K562 (cell line): ENCODE measurements at regions not wholly inside any gene's neighbourhood (a gene's known extent, or its start where the extent isn't known, plus 50 kb on each side); places are given as distances from the start of the nearest gene placed in this dataset.

Experiments used
- ATAC-seq: fragments of 200-7000 bp; cut with Tn5 transposase; 3 replicates; pipeline ENCODE4 v1.9.1; 2020; ENCODE audit warnings: moderate library complexity
- BruUV-seq: library from RNA; stranded (reverse); fragments of 400-500 nt; replicated peaks from 2 replicates; lab custom pipeline; 2021; lab: Mats Ljungman, UMichigan
- CTCF ChIA-PET: fragments of 300-600 bp; formaldehyde crosslinking; extraction: SDS; loops from one replicate; lab custom pipeline; 2021; ENCODE audit warnings: low intra/inter-chr PET ratio; lab: Yijun Ruan, JAX
- POLR2A ChIA-PET: fragments of 300-600, 350-650 bp; sonication (Branson Sonifier 250); formaldehyde crosslinking; extraction: SDS; loops from one replicate; lab custom pipeline; 2021; ENCODE audit warnings: antibody characterized with exemption, inconsistent platforms; lab: Yijun Ruan, JAX
- DNase-seq, 4 experiments: peaks; one replicate each; pipeline versions ENCODE4 v3.0.0 to v3.0.0-alpha.2; 2011 to 2018; ENCODE audit warnings: low spot score in 3 of 4, mixed read lengths in 3 of 4; ENCODE audit errors: extremely low read depth in 1 of 4
- FAIRE-seq: peaks from 2 replicates; lab custom pipeline; 2011; peaks lifted over from hg19 to GRCh38; lab: Jason Lieb, UNC
- H2AFZ ChIP-seq: 2 replicates; pipeline ENCODE4 v1.6.0; 2011; ENCODE audit warnings: low read depth, low read length, control low read depth, inconsistent platforms
- H3K27ac ChIP-seq: fragments of 200-600 bp; 3 replicates; pipeline ENCODE4 v1.8.0; 2011; ENCODE audit warnings: low read depth, mild to moderate bottlenecking, control low read depth, inconsistent platforms, low read length, moderate library complexity, mixed read lengths; ENCODE audit errors: extremely low read depth
- H3K27me3 ChIP-seq, 2 experiments: fragments of 300-600 bp in 1 of 2; 2 replicates in 1 of 2; 3 replicates in 1 of 2; pipeline versions ENCODE4 v1.6.0 to v1.8.0; 2011; ENCODE audit warnings: inconsistent platforms in 2 of 2, low read length in 2 of 2, mild to moderate bottlenecking in 1 of 2, mixed read lengths in 1 of 2, moderate library complexity in 1 of 2; ENCODE audit not compliant: control insufficient read depth in 2 of 2, insufficient read depth in 2 of 2
- H3K36me3 ChIP-seq: fragments of 300-600 bp; 3 replicates; pipeline ENCODE4 v1.8.0; 2011; ENCODE audit warnings: mild to moderate bottlenecking, low read length, inconsistent platforms; ENCODE audit not compliant: control insufficient read depth, insufficient read depth
- H3K4me1 ChIP-seq, 2 experiments: fragments of 200-600 bp in 1 of 2; replicated peaks in 1 of 2; 2 replicates in 1 of 2; 3 replicates in 1 of 2; pipeline versions ENCODE4 v1.5.1 to v1.8.0; 2011; ENCODE audit warnings: inconsistent platforms in 2 of 2, low read length in 2 of 2, mild to moderate bottlenecking in 1 of 2, mixed read lengths in 1 of 2, moderate library complexity in 1 of 2; ENCODE audit not compliant: control insufficient read depth in 2 of 2, insufficient read depth in 2 of 2
- H3K4me2 ChIP-seq: 2 replicates; pipeline ENCODE4 v1.6.1; 2011; ENCODE audit warnings: low read length, control low read depth, inconsistent platforms, mixed read lengths; ENCODE audit not compliant: insufficient read depth
- H3K4me3 ChIP-seq: fragments of 200-600 bp; sonication (generic), shearing (Covaris generic); 2 replicates; pipeline ENCODE4 v1.5.1; 2016; ENCODE audit warnings: control low read depth, inconsistent platforms
- H3K79me2 ChIP-seq: fragments of 200-600 bp; 3 replicates; pipeline ENCODE4 v1.8.0; 2011; ENCODE audit warnings: low read length, inconsistent platforms; ENCODE audit not compliant: control insufficient read depth, insufficient read depth
- H3K9ac ChIP-seq, 2 experiments: 2 replicates each; pipeline versions ENCODE4 v1.6.0 to v1.6.1; 2011; ENCODE audit warnings: low read depth in 2 of 2, low read length in 2 of 2, control low read depth in 1 of 2, inconsistent platforms in 1 of 2, mild to moderate bottlenecking in 1 of 2, mixed read lengths in 1 of 2; ENCODE audit not compliant: insufficient read depth in 1 of 2
- H3K9me1 ChIP-seq: one replicate; pipeline ENCODE4 v1.6.0; 2011; ENCODE audit warnings: inconsistent platforms, mild to moderate bottlenecking, low read length, moderate library complexity; ENCODE audit not compliant: control insufficient read depth, insufficient read depth
- H3K9me3 ChIP-seq: replicated peaks from 2 replicates; pipeline ENCODE4 v1.5.1; 2011; ENCODE audit warnings: low read depth, low read length, inconsistent platforms; ENCODE audit not compliant: control insufficient read depth, insufficient read depth
- H4K20me1 ChIP-seq: replicated peaks from 2 replicates; pipeline ENCODE4 v1.6.1; 2011; ENCODE audit warnings: low read length, inconsistent platforms, mixed read lengths; ENCODE audit not compliant: control insufficient read depth, insufficient read depth
- ARHGAP35 ChIP-seq: fragments of 450-650 bp; IDR thresholded peaks from 2 replicates; pipeline ENCODE4 v1.6.1; 2018; ENCODE audit not compliant: partially characterized antibody
- CCNT2 ChIP-seq: IDR thresholded peaks from 2 replicates; pipeline ENCODE4 v1.6.1; 2011; ENCODE audit warnings: borderline replicate concordance, low read depth, mild to moderate bottlenecking, moderate library complexity, mixed read lengths, low read length; ENCODE audit not compliant: insufficient read length; ENCODE audit errors: extremely low read depth
- ESRRA ChIP-seq: fragments of 450-650 bp; IDR thresholded peaks from 2 replicates; pipeline ENCODE4 v1.6.1; 2014; ENCODE audit warnings: low read depth, mild to moderate bottlenecking, moderate library complexity, borderline replicate concordance
- SP2 ChIP-seq: IDR thresholded peaks from 2 replicates; pipeline ENCODE4 v1.6.1; 2011; ENCODE audit warnings: mild to moderate bottlenecking, low read depth, low read length, moderate library complexity; ENCODE audit not compliant: poor library complexity, severe bottlenecking; ENCODE audit errors: extremely low read depth
- WHSC1 ChIP-seq: IDR thresholded peaks from one replicate; pipeline ENCODE4 v1.6.1; 2012; ENCODE audit warnings: low read length, control low read depth, inconsistent platforms
- ZKSCAN3 ChIP-seq: fragments of 250-450 bp; sonication (Bioruptor Pico); IDR thresholded peaks from 2 replicates; pipeline ENCODE4 v1.4.0; 2020
- ZNF165 ChIP-seq: fragments of 250-450 bp; sonication (Bioruptor Pico); IDR thresholded peaks from 2 replicates; pipeline ENCODE4 v1.4.0; 2020; ENCODE audit warnings: borderline replicate concordance
- ZNF184 ChIP-seq: sonication (generic); formaldehyde crosslinking; IDR thresholded peaks from 2 replicates; pipeline ENCODE4 v1.5.0; 2020; ENCODE audit warnings: missing genetic modification reagents
- ZNF696 ChIP-seq: fragments of 250-450 bp; sonication (Bioruptor Pico); conservative IDR thresholded peaks from 2 replicates; pipeline ENCODE4 v1.4.0; 2020; ENCODE audit warnings: mild to moderate bottlenecking, moderate library complexity
- ZNF76 ChIP-seq: fragments of 250-450 bp; sonication (Bioruptor Pico); IDR thresholded peaks from 2 replicates; pipeline ENCODE4 v1.4.0; 2020; ENCODE audit warnings: mild to moderate bottlenecking, moderate library complexity, borderline replicate concordance
- WGBS: fragments of 100-300 bp; shearing (Covaris generic); methylation state at CpG from one replicate; pipeline ENCODE4 v1.1.6; 2016; ENCODE audit warnings: low coverage, mixed read lengths; ENCODE audit not compliant: insufficient coverage; ENCODE audit errors: missing lambda C conversion rate; 5-methylcytosine and 5-hydroxymethylcytosine counted together
- in situ Hi-C: fragments of 300-500 bp; cut with MboI; formaldehyde crosslinking; loops from 4 replicates; pipeline ENCODE4 v1.15.0; 2018; ENCODE audit warnings: inconsistent platforms, mixed read lengths
- intact Hi-C: fragments of 100-400 bp; cut with micrococcal nuclease; formaldehyde crosslinking; loops from 2 replicates; pipeline ENCODE4 v1.14.2; 2022
- TF ChIP-seq, protein P1 (sequence below): IDR thresholded peaks from 2 replicates; pipeline ENCODE4 v1.6.1; 2016; ENCODE audit warnings: missing genetic modification characterization, missing compliant biosample characterization
- TF ChIP-seq, protein P2 (sequence below): fragments of 250-450 bp; sonication (Bioruptor Pico); IDR thresholded peaks from 2 replicates; pipeline ENCODE4 v1.8.0; 2022; ENCODE audit warnings: inconsistent platforms

DNA sequence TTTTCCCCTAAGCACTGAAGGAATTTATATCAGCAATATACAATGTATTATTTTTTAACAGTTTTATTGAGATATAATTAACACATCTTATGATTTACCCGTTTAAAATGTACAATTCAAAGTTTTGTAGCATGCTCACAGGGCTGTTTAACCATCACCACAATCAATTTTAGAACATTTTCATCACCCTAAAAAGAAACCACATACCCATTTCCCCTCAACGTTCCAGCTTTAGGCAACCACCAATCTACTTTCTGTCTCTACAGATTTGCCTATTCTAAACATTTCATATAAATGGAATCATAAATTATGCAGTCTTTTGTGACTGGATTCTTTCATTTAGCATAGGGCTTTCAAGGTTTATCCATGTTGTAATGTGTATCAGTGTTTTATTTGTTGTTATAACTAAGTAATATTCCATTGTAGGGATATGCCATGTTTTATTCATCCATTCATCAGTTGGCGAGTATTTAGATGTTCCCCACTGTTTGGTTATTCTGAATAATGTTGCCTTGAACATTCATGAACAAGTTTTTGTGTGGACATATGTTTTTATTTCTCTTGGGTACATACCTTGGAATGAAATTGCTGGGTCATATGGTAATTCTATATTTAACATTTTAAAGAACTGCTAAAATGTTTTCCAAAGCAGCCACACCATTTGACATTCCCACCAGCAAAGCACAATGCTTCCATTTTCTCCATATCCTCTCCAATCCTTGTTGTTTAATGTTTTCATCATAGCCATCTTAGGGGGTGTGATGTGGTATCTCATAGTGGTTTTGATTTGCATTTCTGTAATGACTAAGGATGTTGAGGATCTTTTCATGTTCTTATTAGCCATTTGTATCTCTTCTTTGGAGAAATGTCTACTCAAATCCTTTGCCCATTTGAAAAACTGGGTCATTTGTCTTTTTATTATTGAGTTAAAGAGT is 188.5 kb downstream of the TM2D1 start:
- H3K27ac ChIP-seq = no peak overlapping the region
- DNase-seq (no peak), FAIRE-seq (no peak), ATAC-seq (no peak)
- TF ChIP-seq ZNF165 (CRISPR knock-in tag) (no peak), ESRRA (no peak), ZNF696 (CRISPR knock-in tag) (no peak), ZNF76 (no peak), ARHGAP35 (no peak), SP2 (no peak), WHSC1 (no peak), CCNT2 (no peak), ZNF184 (no peak), ZKSCAN3 (CRISPR knock-in tag) (no peak)
- TF ChIP-seq, protein P1, sequence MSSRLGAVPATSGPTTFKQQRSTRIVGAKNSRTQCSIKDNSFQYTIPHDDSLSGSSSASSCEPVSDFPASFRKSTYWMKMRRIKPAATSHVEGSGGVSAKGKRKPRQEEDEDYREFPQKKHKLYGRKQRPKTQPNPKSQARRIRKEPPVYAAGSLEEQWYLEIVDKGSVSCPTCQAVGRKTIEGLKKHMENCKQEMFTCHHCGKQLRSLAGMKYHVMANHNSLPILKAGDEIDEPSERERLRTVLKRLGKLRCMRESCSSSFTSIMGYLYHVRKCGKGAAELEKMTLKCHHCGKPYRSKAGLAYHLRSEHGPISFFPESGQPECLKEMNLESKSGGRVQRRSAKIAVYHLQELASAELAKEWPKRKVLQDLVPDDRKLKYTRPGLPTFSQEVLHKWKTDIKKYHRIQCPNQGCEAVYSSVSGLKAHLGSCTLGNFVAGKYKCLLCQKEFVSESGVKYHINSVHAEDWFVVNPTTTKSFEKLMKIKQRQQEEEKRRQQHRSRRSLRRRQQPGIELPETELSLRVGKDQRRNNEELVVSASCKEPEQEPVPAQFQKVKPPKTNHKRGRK (tag) = no peak
- TF ChIP-seq, protein P2, sequence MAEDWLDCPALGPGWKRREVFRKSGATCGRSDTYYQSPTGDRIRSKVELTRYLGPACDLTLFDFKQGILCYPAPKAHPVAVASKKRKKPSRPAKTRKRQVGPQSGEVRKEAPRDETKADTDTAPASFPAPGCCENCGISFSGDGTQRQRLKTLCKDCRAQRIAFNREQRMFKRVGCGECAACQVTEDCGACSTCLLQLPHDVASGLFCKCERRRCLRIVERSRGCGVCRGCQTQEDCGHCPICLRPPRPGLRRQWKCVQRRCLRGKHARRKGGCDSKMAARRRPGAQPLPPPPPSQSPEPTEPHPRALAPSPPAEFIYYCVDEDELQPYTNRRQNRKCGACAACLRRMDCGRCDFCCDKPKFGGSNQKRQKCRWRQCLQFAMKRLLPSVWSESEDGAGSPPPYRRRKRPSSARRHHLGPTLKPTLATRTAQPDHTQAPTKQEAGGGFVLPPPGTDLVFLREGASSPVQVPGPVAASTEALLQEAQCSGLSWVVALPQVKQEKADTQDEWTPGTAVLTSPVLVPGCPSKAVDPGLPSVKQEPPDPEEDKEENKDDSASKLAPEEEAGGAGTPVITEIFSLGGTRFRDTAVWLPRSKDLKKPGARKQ (CRISPR knock-in tag) = no peak
- 0% methylated on average over 3 of the region's 3 CpGs for WGBS
- no peak overlapping the region for H2AFZ ChIP-seq
- no peaks in the 10 kb centered on the region for H3K9me3 ChIP-seq
- H3K27me3 ChIP-seq = peaks cover 2 to 16% of the 10 kb centered on the region in 2 experiments; a peak in 3 of 5 replicates
- BruUV-seq = no TSS peak
- intact Hi-C loops (no loop called here), in situ Hi-C loops (no loop called here)
- H3K4me3 ChIP-seq = no peak overlapping the region
- no peaks in the 10 kb centered on the region for H3K9me1 ChIP-seq
- no peaks in the 10 kb centered on the region for H4K20me1 ChIP-seq
- H3K4me2 ChIP-seq = no peak overlapping the region
- ChIA-PET POLR2A (no interaction called here), CTCF (interaction anchor here (0.6 kb wide), 1 partner anchor 503 kb away, joined by 5 read pairs; no protein-coding TSS in a partner anchor)
- no peaks in the 10 kb centered on the region for H3K36me3 ChIP-seq
- H3K4me1 ChIP-seq = no peaks in the 10 kb centered on the region
- H3K9ac ChIP-seq = no peak overlapping the region
- no peaks in the 10 kb centered on the region for H3K79me2 ChIP-seq
